ENCODE measurements at regions not wholly inside any gene's neighbourhood (a gene's known extent, or its start where the extent isn't known, plus 50 kb on each side); places are given as distances from the start of the nearest gene placed in this dataset.

GRCh38 chr5:32991421-32991815, 280.3 kb downstream of the NPR3 start:
- DNase-seq, result no peak

- no peak for DNase-seq
Measured at GRCh38 chr5:32996336-32996735, 285.2 kb downstream of the NPR3 start.

GRCh38 chr5:33008751-33009418, 297.8 kb downstream of the NPR3 start:
- DNase-seq, result peak in 1 of 2 experiments; percentile 61

GRCh38 chr5:33010846-33011245, 299.7 kb downstream of the NPR3 start:
- no peak for DNase-seq

- DNase-seq, result no peak
Measured at GRCh38 chr5:33011801-33012200, 300.7 kb downstream of the NPR3 start.

GRCh38 chr5:33023649-33024048, 312.5 kb downstream of the NPR3 start:
- no peak for DNase-seq

DNA sequence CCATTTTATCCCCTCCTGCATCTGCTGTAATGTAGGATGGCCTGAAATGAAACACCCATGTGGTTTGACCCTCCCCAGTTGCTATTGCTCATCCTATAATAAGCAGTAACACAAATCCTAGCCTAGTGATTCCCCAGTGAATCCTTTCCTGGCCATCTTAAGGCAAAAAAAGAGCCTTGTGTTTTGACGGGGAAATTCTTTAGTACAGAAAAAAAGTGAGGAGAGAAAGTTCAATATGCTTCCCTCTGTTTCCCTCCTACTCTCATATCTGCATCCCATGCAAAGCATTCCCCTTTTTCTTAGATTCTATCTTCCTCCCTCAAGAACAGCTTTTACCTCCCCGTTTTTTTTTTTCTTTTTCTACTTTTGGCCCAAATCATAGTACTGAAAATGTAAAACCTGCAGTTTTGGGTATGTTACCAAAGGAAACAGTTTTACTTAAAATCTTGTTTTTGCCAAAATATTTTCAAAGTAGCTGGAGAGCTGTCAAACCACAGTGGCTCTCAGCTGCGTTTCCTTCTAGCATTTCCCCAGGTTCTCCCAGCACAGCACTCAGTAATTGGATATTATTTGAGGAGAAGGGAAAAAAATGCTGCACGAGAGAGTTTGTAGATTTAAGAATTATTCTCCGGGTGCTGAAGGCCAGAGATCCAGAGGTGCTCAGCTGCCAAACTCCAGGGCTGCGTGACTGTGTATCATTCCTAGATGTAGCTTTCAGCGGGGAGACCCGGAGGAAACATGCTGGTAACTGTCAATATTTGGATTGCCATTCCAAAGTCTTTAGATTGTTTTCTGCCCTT, 321.4 kb downstream of the NPR3 start:
- DNase-seq, result no peak

DNA sequence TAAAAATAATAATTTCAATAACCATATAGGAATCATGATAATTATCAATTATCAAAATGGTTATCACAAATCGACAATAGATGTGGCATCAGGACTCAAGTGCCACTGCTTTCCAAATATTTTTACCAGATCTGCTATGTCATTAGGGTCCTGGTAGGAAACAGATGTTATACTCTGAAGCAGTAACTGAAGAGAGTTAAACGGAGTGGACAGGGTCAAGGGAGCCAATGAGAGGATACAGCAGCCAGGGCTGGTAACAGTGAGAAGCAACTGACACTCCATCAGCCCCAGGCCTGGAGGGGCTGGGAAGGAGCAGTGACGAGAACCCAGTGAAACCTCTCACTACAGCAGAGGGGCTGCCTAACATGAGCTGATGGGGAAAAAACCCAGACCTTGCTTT, 322.4 kb downstream of the NPR3 start:
- DNase-seq, result no peak

DNA sequence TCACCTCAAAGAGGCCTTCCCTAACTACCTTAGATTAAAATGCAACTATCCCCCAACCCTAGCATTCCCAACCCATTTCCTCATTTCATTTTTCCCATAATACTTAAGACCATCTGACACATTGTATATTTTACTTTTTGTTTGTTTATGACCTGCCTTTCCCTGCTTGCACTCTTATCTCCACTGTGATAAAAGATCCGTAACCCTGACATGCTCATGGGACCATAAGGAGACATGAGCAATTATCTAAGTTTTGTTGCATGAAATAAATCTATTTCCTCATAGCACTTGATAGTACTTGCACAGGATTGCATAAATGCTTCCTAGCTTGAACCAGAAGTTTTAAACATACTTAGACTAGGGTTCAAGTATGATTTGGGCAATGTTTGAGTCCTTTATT, 323.7 kb downstream of the NPR3 start:
- DNase-seq, result no peak

DNA sequence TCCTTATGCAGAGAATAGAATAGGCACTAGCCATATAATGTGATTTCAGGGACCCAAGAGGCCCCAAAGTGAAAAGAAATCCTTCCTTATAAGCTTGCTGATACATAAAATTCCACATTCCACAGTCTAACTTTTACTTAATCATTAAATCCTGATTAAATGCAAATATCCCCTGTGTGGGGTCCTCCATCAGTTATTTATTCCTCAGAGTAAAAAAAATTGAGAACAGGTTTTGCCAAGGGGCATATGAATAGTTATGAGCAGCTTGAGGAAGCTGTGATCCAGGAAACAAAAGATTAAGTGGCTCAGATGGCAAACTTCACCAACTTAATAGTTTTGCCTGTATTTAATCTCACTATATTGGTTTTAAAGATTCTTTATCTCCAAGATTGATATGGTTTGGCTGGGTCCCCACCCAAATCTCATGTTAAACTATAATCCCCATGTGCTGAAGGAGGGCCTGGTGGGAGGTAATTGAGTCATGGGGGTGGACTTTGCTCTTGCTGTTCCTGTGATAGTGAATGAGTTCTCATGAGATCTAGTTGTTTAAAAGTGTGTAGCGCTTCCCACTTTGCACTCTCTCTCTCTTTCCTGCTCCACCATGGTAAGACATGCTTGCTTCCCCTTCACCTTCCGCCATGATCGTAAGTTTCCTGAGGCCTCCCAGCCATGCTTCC, 324.9 kb downstream of the NPR3 start:
- DNase-seq, result no peak

DNA sequence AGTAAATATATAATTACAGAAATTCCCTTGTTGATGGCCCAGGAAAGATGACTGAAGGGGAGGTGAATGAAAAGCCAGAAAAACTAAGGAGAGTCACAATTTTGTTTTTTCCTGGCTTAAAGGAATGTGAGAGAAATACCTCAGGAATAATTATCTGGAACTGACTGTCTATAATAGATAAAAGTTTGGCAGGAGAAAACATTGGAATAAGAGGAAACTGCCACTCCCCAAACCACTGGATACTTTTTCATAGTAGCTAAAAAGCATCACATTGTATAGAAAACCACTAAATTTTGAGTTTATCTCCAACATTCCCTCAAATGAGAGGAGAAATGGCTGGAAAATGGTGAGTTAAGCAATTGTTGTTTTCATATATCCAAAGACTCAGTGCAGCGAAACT, 326.0 kb downstream of the NPR3 start:
- no peak for DNase-seq

GRCh38 chr5:33041586-33041985, 330.5 kb downstream of the NPR3 start:
- DNase-seq, result no peak

DNA sequence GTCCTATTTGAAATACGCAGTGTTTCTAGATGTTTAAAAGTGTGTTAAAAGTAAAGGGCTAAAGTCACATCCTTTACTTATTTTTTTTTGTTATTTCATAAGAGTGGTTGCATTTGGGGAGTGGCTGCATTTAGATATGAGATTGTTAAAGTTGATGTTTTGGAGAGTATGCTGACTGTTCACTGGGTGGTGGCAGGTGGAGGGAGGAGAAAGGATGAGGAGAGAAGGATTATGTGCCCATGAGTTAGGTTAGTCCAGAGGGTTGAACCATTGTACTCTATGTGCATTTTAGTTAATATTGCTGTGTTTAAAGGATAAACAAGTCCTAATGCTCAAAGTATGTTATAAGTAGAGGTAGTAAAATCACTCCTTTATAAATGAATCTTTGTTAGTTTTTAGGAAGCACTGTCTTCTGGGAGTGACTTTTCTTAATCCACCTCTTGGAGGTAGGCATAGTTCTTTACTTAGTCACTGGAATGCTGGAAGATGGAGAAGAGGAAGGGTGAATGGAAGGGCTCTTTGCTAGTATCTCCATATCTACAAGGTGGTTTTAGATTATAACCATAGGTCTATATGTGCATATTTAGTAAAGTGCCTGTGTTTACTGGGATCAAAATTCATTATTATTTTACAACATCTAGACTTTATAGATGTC, 332.3 kb downstream of the NPR3 start:
- DNase-seq, result no peak

GRCh38 chr5:33046091-33046490, 335.0 kb downstream of the NPR3 start:
- no peak for DNase-seq

DNA sequence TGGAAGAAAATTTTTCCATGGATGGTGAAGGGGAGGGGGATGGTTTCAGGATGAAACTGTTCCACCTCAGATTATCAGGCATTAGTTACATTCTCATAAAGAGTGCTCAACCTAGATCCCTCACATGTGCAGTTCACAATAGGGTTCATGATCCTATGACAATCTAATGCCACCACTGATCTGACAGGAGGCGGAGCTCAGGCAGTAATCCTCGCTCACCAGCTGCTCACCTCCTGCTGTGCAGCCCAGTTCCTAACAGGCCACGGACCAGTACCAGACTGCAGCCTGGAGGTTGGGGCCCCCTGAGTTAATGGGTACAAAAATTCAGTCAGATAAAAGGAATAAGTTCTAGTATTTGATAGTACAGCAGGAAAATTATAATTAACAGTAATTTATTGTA, 337.2 kb downstream of the NPR3 start:
- no peak for DNase-seq

GRCh38 chr5:33049298-33049697, 338.2 kb downstream of the NPR3 start:
- no peak for DNase-seq

DNA sequence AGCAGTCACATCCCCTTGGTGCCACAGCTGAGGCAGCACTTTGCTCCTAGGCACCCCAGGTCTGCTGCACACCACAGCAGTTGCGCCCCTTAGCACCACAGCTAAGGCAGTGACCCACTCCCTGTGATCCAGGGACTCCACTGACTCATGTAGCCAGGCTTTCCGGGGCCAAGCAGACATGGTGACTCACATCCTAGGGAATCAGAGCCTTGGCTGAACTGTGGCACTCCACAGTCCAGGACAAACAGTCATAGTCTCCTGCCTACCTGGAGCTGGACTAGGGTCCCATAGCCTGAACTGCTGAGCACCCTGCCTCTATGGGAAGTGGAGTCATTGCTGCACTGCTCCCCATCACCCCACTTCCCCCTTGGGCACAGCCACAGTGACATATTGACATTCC, 338.7 kb downstream of the NPR3 start:
- no peak for DNase-seq

GRCh38 chr5:33059081-33059480, 348.0 kb downstream of the NPR3 start:
- DNase-seq, result no peak

DNA sequence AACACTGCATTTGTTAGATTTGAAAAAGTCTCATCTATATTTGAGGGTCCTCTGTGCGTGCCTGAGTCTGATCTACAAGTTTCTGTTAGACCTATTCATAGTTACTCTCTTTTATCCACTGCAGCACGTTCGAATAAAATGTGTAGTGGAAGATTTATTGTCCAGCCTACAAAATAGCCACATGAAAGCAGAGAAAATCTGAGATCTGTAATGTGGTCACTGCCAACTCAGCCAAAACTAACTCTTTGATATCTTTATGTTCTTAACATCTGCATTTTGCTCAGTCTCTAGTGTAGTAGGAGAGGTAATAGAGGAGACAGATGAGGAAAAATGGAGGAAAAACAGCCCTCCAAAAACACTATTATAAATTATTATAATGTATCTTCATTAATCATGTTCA, 354.0 kb downstream of the NPR3 start:
- DNase-seq, result no peak

DNA sequence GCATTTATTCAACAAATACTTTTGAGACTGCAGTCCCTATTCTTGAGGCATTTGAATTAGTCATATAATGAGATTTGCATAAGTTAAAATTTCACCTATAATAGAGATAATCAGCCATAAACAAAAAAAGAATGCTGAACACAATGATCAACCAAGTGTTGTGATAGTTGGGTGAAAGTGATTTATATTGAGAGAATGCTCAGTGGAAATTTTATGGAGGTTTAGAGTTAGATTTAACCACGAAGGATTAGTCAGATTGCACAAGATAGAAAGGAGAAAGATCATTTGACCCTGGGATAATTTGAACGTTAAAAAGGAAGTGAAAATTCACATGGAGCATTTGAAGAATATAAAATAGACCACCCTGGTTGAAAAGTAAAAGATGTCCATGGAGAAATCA, 356.2 kb downstream of the NPR3 start:
- DNase-seq, result no peak

DNA sequence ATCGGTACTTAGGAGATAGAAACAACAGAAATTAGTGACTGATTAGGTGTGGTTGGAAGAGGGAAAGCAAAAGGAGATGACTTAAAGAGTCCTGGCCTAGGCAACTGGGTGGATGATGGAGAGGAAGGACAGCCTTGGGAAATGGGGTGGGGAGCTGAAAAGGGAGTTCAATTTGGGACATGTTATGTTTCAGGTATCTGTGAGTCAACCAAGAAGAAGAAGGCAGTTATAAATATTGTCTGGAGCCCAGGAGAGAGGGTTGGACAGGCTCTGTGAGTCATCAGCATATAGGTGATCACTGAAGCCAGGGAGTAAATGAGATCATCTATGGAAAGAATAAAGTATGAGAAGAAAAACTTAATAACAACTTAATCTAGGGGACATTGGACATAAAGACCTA, 357.7 kb downstream of the NPR3 start:
- DNase-seq, result no peak

- DNase-seq, result no peak
Measured at GRCh38 chr5:33072296-33072695, 361.2 kb downstream of the NPR3 start.

- DNase-seq, result no peak
Measured at GRCh38 chr5:33072726-33073125, 361.6 kb downstream of the NPR3 start.

DNA sequence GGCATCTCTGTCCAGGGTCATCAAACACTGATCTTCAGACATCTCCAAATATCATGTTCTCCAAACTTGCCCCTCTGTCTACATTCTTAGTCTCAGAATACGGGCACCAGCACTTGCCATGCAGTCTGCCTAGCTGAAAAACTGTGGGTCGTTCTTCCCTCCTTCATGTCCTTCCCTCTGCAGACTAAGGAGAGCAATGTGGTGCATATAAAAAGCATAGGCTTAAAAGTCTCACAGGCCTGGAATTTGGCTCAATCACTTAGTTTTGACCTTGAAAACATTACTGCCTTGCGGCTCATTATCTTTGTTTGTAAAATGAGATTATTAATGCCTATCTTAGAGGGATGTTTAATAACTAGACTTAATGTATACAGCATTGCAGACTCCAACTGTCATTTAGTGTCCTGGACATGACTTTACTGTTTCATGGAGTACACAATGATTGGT, 362.8 kb downstream of the NPR3 start:
- DNase-seq, result no peak
